SU-DHL-6 (cell line): ENCODE measurements at regions not wholly inside any gene's neighbourhood (a gene's known extent, or its start where the extent isn't known, plus 50 kb on each side); places are given as distances from the start of the nearest gene placed in this dataset.

Experiments
- H2AFZ ChIP-seq: fragments of 200-600 bp; sonication (generic); 2 replicates; pipeline ENCODE4 v1.6.1; 2014; ENCODE audit warnings: low read depth, mild to moderate bottlenecking, moderate library complexity, mixed read lengths, antibody characterized with exemption, low read length; ENCODE audit not compliant: severe bottlenecking
- H3F3A ChIP-seq: fragments of 200-600 bp; shearing (Covaris generic); 2 replicates; pipeline ENCODE4 v1.6.0; 2016; ENCODE audit warnings: antibody characterized with exemption, mild to moderate bottlenecking; ENCODE audit not compliant: insufficient read depth
- H3K27ac ChIP-seq: fragments of 200-600 bp; sonication (generic); 2 replicates; pipeline ENCODE4 v1.5.1; 2016; ENCODE audit warnings: low read depth, mild to moderate bottlenecking, low read length, moderate library complexity, mixed read lengths
- H3K27me3 ChIP-seq: fragments of 200-600 bp; sonication (generic), shearing (Covaris generic); 2 replicates; pipeline ENCODE4 v1.6.0; 2014; ENCODE audit warnings: mild to moderate bottlenecking, low read length
- H3K36me3 ChIP-seq: fragments of 200-600 bp; sonication (generic); 2 replicates; pipeline ENCODE4 v1.6.1; 2014; ENCODE audit warnings: mild to moderate bottlenecking, low read length, mixed read lengths
- H3K4me2 ChIP-seq: fragments of 300-600, 200-600 bp; shearing (Covaris generic), sonication (generic); 2 replicates; pipeline ENCODE4 v1.6.0; 2014; ENCODE audit warnings: low read length, low read depth, mild to moderate bottlenecking; ENCODE audit not compliant: poor library complexity, severe bottlenecking
- H3K4me3 ChIP-seq: fragments of 200-600 bp; sonication (generic); 2 replicates; pipeline ENCODE4 v1.5.1; 2014; ENCODE audit warnings: antibody characterized with exemption, low read length, mild to moderate bottlenecking, mixed read lengths; ENCODE audit not compliant: insufficient read depth, poor library complexity, severe bottlenecking
- H3K79me2 ChIP-seq: fragments of 200-600 bp; sonication (generic); 2 replicates; pipeline ENCODE4 v1.6.1; 2014; ENCODE audit warnings: mild to moderate bottlenecking, low read length, moderate library complexity; ENCODE audit not compliant: insufficient read depth
- H3K9ac ChIP-seq: fragments of 200-600 bp; sonication (generic); 2 replicates; pipeline ENCODE4 v1.7.0; 2014; ENCODE audit warnings: mild to moderate bottlenecking, low read length
- H3K9me2 ChIP-seq: fragments of 200-600 bp; sonication (generic); replicated peaks from 2 replicates; pipeline ENCODE4 v1.6.1; 2014; ENCODE audit warnings: low read length; ENCODE audit not compliant: insufficient read depth
- H3K9me3 ChIP-seq: fragments of 200-600 bp; sonication (generic); 2 replicates; pipeline ENCODE4 v1.6.1; 2014; ENCODE audit warnings: low read length, mixed read lengths; ENCODE audit not compliant: insufficient read depth
- H4K20me1 ChIP-seq: fragments of 200-600 bp; sonication (generic); 2 replicates; pipeline ENCODE4 v1.6.1; 2014; ENCODE audit warnings: low read depth, mild to moderate bottlenecking, antibody characterized with exemption, low read length, moderate library complexity, mixed read lengths
- CTCF ChIP-seq: fragments of 200-600 bp; sonication (generic); IDR thresholded peaks from one replicate; pipeline ENCODE4 v1.5.1; 2017; ENCODE audit warnings: antibody characterized with exemption, mild to moderate bottlenecking, low read length, moderate library complexity; ENCODE audit not compliant: insufficient read depth, poor library complexity, severe bottlenecking
- EZH2phosphoT487 ChIP-seq: fragments of 200-600 bp; sonication (generic), shearing (Covaris generic); conservative IDR thresholded peaks from 2 replicates; pipeline ENCODE4 v1.6.1; 2018; ENCODE audit warnings: mild to moderate bottlenecking, antibody characterized with exemption, low read length, moderate library complexity, mixed read lengths

- no peaks in the 10 kb centered on the region for H3K9me3 ChIP-seq
Observed at GRCh38 chr12:13509740-13510139, 313.2 kb downstream of the EMP1 start.

GRCh38 chr12:13505636-13506035 is 309.1 kb downstream of the EMP1 start:
- Histone ChIP-seq H3K4me3 (no peak overlapping the region), H3K79me2 (no peaks in the 10 kb centered on the region), H3K36me3 (no peaks in the 10 kb centered on the region), H3K27ac (no peak overlapping the region), H2AFZ (no peak overlapping the region), H4K20me1 (no peaks in the 10 kb centered on the region), H3K9me3 (no peaks in the 10 kb centered on the region), H3K9ac (no peak overlapping the region), H3K4me2 (no peak overlapping the region), H3F3A (no peaks in the 10 kb centered on the region), H3K27me3 (no peaks in the 10 kb centered on the region), H3K9me2 (no peaks in the 10 kb centered on the region)
- TF ChIP-seq EZH2phosphoT487 (no peak), CTCF (no peak)

More at GRCh38 chr12:13509740-13510139, 313.2 kb downstream of the EMP1 start:
- Histone ChIP-seq H3K4me2 (no peak overlapping the region), H2AFZ (no peak overlapping the region), H3K9ac (no peak overlapping the region), H3K27me3 (no peaks in the 10 kb centered on the region), H3K27ac (no peak overlapping the region), H3K36me3 (no peaks in the 10 kb centered on the region), H3F3A (no peaks in the 10 kb centered on the region), H3K4me3 (no peak overlapping the region), H3K79me2 (no peaks in the 10 kb centered on the region), H4K20me1 (no peaks in the 10 kb centered on the region), H3K9me2 (no peaks in the 10 kb centered on the region)
- TF ChIP-seq CTCF (no peak), EZH2phosphoT487 (no peak)

- Histone ChIP-seq H2AFZ (no peak overlapping the region), H3K9me3 (no peaks in the 10 kb centered on the region), H3K4me2 (no peak overlapping the region), H3K9me2 (no peaks in the 10 kb centered on the region), H3K27ac (no peak overlapping the region), H4K20me1 (no peaks in the 10 kb centered on the region), H3K27me3 (no peaks in the 10 kb centered on the region), H3K79me2 (no peaks in the 10 kb centered on the region), H3K4me3 (no peak overlapping the region), H3F3A (no peaks in the 10 kb centered on the region), H3K9ac (no peak overlapping the region), H3K36me3 (no peaks in the 10 kb centered on the region)
- TF ChIP-seq CTCF (no peak), EZH2phosphoT487 (no peak)
Observed at GRCh38 chr12:13505224-13505623, 308.7 kb downstream of the EMP1 start.
